ENCODE measurements at regions not wholly inside any gene's neighbourhood (a gene's known extent, or its start where the extent isn't known, plus 50 kb on each side); places are given as distances from the start of the nearest gene placed in this dataset.

DNA sequence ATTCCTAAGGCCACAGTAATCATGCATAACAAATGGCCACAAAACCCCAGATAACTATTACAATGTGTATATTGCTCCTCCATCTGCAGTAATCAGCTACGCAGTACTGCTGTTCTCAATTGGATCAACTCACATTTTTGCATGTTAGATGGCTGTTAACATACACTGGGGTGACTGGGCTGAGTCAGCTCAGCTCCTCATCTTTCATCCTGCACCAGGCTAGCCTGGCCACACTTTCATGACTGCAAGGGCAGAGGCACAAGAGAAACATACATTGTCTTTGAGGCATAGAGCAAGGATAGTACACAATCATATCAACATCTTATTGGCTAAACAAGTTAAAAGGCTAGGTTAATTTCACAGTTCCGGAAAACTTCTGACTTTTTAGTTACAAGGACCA, 306.6 kb downstream of the SLC6A15 start:
- no peaks in the 10 kb centered on the region for H3K4me1 ChIP-seq
- DNase-seq: no peak

DNA sequence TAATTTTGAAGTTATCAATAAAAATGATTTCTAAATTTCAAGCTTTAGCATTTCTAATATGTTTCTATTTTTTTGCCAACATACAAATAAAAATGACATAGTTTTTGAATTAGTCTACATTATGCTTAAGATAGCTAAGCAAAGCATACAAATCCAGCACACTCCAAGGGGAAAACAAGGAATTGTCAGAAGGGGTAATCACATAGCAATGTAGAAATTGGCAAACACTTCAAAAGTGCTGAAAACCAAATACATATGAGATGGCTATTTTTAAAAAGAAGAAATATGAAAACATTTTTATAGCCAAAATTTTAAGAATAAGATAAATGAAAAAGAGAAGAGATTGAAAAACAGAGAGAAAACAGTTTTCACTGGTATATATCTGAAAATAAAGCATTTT, 308.0 kb downstream of the SLC6A15 start:
- H3K9me3 ChIP-seq: no peaks in the 10 kb centered on the region
- no peaks in the 10 kb centered on the region for H3K27me3 ChIP-seq (replicated peaks in 1 of 7)
- DNase-seq: no peak
- H3K27ac ChIP-seq: no peak overlapping the region
- no peaks in the 10 kb centered on the region for H3K36me3 ChIP-seq
- no peak overlapping the region for H3K4me3 ChIP-seq
- TF ChIP-seq POLR2AphosphoS5 (IDR thresholded peaks at IDR 0.05) (no peak), POLR2A (IDR thresholded peaks at IDR 0.05) (no peak)
- TF ChIP-seq, protein P1, sequence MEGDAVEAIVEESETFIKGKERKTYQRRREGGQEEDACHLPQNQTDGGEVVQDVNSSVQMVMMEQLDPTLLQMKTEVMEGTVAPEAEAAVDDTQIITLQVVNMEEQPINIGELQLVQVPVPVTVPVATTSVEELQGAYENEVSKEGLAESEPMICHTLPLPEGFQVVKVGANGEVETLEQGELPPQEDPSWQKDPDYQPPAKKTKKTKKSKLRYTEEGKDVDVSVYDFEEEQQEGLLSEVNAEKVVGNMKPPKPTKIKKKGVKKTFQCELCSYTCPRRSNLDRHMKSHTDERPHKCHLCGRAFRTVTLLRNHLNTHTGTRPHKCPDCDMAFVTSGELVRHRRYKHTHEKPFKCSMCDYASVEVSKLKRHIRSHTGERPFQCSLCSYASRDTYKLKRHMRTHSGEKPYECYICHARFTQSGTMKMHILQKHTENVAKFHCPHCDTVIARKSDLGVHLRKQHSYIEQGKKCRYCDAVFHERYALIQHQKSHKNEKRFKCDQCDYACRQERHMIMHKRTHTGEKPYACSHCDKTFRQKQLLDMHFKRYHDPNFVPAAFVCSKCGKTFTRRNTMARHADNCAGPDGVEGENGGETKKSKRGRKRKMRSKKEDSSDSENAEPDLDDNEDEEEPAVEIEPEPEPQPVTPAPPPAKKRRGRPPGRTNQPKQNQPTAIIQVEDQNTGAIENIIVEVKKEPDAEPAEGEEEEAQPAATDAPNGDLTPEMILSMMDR (IDR thresholded peaks at IDR 0.05 in 8 of 11, conservative IDR thresholded peaks at IDR 0.05 in 3 of 11): no peak
- intact Hi-C loops (cut with DNase I; ENCODE audit: low total_unique reads): no loop called here
- no peaks in the 10 kb centered on the region for H3K4me1 ChIP-seq

More for the DNA sequence above, 306.6 kb downstream of the SLC6A15 start:
- intact Hi-C loops (cut with DNase I; ENCODE audit: low total_unique reads): no loop called here
- no peaks in the 10 kb centered on the region for H3K27me3 ChIP-seq (replicated peaks in 1 of 7)
- WGBS, 5 donors: 81 to 95% (median 92%) methylated on average over 2 of the region's 2 CpGs
- no peaks in the 10 kb centered on the region for H3K36me3 ChIP-seq
- H3K9me3 ChIP-seq: no peaks in the 10 kb centered on the region
- H3K4me3 ChIP-seq: no peak overlapping the region
- H3K27ac ChIP-seq: no peak overlapping the region
- TF ChIP-seq, protein P1 (IDR thresholded peaks at IDR 0.05 in 8 of 11, conservative IDR thresholded peaks at IDR 0.05 in 3 of 11): no peak
- no peak for TF ChIP-seq POLR2AphosphoS5 (IDR thresholded peaks at IDR 0.05)

DNA sequence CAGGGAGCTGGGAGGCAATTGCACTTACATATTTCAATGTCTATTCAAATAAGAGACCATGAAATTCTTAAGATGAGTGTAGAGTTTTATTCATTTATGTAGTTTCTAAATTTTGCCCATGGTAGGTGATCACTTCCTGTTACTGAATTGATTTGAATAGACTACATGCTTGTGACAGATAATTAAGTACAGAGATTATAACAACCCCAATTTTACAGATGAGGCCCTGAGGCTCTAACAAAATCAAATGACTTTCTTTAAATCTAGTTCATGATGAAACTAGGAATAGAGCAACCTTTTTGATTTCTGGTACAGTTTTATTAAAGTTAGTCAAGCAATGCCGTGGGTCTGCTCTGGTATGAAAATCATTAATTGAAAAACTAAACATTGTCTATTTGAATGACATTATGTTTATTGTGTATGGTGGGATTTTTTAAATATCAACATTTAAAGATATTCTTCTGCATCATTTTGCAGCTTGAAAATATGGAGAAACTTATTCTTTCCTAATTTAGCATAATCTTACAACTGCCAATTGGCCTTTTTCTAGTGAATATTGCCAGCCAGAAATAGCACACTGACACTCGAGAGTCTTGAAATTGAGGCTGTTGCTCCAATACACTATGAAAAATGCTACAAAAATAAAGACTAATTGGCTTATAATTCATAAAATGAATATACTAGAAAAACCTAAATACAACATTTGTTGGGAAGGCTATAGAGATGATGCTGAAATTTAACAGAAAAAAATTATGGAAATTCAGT, 308.9 kb downstream of the SLC6A15 start:
- Histone ChIP-seq H3K36me3 (no peaks in the 10 kb centered on the region), H3K27me3 (replicated peaks in 1 of 7) (no peaks in the 10 kb centered on the region), H3K9me3 (no peaks in the 10 kb centered on the region), H3K27ac (no peak overlapping the region), H3K4me1 (no peaks in the 10 kb centered on the region), H3K4me3 (no peak overlapping the region)
- intact Hi-C loops (cut with DNase I; ENCODE audit: low total_unique reads): no loop called here
- 69 to 83% (median 78%) methylated on average over 2 of the region's 2 CpGs for WGBS, 5 donors
- TF ChIP-seq POLR2A (IDR thresholded peaks at IDR 0.05) (no peak), POLR2AphosphoS5 (IDR thresholded peaks at IDR 0.05) (no peak)
- TF ChIP-seq, protein P1 (IDR thresholded peaks at IDR 0.05 in 8 of 11, conservative IDR thresholded peaks at IDR 0.05 in 3 of 11): no peak
- no peak for DNase-seq

DNA sequence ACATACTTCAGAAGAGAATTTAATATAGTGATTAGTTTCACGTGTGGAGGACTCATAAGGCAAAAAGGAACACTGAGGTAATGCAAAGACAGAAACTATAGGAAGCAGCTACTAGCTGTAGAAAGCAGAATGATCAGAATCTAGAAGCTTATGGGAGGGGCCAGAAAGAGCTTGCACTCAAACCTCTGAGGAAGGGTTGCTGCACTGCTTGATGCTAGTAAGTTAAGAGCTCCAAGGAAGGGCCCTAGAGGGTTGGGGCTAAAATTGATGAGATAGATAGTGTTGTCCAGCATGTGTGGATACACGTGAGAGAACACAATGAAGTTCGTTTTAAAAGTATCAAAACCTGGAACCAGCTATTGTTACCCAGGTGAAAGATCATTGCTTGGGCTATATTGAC, 311.1 kb downstream of the SLC6A15 start:
- TF ChIP-seq, protein P1 (IDR thresholded peaks at IDR 0.05 in 8 of 11, conservative IDR thresholded peaks at IDR 0.05 in 3 of 11): no peak
- TF ChIP-seq POLR2A (IDR thresholded peaks at IDR 0.05) (no peak), POLR2AphosphoS5 (IDR thresholded peaks at IDR 0.05) (no peak)
- DNase-seq: no peak
- 62 to 82% (median 65%) methylated on average over 3 of the region's 3 CpGs for WGBS, 5 donors
- Histone ChIP-seq H3K4me1 (no peaks in the 10 kb centered on the region), H3K4me3 (no peak overlapping the region), H3K27me3 (replicated peaks in 1 of 7) (no peaks in the 10 kb centered on the region), H3K36me3 (no peaks in the 10 kb centered on the region), H3K27ac (no peak overlapping the region), H3K9me3 (no peaks in the 10 kb centered on the region)
- intact Hi-C loops (cut with DNase I; ENCODE audit: low total_unique reads): no loop called here

All from spleen (tissue), 11 donors.